Adrenal gland (tissue), 5 donors: ENCODE measurements at regions not wholly inside any gene's neighbourhood (a gene's known extent, or its start where the extent isn't known, plus 50 kb on each side); places are given as distances from the start of the nearest gene placed in this dataset.

ENCODE experiments used
- POLR2A ChIP-seq, 2 donors: fragments of 450-650 bp; IDR thresholded peaks; one replicate each; pipeline ENCODE4 v1.6.1; 2017; ENCODE audit warnings: antibody characterized with exemption in 2 of 2, mild to moderate bottlenecking in 2 of 2, moderate library complexity in 1 of 2
- TF ChIP-seq, protein P1 (sequence below), 6 experiments: fragments of 450-650 bp in 4 of 6; fragments of 200-600 bp in 2 of 6; sonication (generic) in 1 of 6; IDR thresholded peaks; 1 replicate in 5 of 6; 2 replicates in 1 of 6; pipeline versions ENCODE4 v1.5.1 to v1.8.0; 2016 to 2021; ENCODE audit warnings: antibody characterized with exemption in 6 of 6, mild to moderate bottlenecking in 2 of 6, moderate library complexity in 1 of 6
- donor health status: DM: no; HTN: no; CAD: no.

GRCh38 chr2:5052905-5053304 is 639.3 kb upstream of the SOX11 start:
- TF ChIP-seq, protein P1, sequence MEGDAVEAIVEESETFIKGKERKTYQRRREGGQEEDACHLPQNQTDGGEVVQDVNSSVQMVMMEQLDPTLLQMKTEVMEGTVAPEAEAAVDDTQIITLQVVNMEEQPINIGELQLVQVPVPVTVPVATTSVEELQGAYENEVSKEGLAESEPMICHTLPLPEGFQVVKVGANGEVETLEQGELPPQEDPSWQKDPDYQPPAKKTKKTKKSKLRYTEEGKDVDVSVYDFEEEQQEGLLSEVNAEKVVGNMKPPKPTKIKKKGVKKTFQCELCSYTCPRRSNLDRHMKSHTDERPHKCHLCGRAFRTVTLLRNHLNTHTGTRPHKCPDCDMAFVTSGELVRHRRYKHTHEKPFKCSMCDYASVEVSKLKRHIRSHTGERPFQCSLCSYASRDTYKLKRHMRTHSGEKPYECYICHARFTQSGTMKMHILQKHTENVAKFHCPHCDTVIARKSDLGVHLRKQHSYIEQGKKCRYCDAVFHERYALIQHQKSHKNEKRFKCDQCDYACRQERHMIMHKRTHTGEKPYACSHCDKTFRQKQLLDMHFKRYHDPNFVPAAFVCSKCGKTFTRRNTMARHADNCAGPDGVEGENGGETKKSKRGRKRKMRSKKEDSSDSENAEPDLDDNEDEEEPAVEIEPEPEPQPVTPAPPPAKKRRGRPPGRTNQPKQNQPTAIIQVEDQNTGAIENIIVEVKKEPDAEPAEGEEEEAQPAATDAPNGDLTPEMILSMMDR (IDR thresholded peaks at IDR 0.05) = no peak
- TF ChIP-seq POLR2A (IDR thresholded peaks at IDR 0.05) = no peak
